ENCODE measurements at regions not wholly inside any gene's neighbourhood (a gene's known extent, or its start where the extent isn't known, plus 50 kb on each side); places are given as distances from the start of the nearest gene placed in this dataset.

DNA sequence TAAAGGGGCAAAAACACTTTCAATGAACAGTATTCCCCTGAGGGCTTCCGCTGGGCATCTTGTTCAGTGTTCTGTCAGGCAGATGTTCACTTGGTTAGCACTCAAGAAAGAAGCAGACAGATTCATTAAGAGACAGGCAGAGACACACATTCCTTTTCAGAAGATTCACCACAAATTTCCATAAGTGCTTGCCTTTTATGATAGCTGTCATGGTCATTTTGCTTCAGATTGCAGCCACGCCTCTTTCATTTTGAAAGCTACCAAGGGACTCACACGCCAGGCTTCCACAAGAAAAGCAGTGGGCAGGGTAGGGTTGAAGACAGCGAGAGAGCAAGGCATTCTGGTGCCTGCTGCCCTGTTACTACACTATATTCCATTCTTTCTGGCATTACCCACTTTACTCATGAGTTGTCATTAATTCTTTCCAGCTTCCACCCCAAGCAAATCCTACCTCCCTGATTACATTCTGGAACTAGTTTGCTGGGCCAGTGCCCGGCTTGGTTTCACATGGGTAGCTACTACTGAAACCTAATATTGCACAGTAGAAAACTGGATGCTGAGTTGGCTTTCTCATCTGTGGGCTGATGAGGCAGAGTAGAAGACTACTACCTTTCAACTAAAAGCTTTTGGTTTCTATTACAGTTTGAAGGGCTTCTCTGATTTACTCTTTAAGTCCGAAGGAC, 91.2 kb upstream of the COL24A1 start:
- no peak for TF ChIP-seq RBM39 (optimal IDR thresholded peaks at IDR 0.05; ENCODE audit: low read depth, low read length)
- no peak for TF ChIP-seq MAFG (tag; conservative IDR thresholded peaks at IDR 0.05)
- TF ChIP-seq POLR2A (conservative IDR thresholded peaks at IDR 0.05), result no peak
- no peak for TF ChIP-seq RAD21 (CRISPR knock-in tag; conservative IDR thresholded peaks at IDR 0.05 in 1 of 2, IDR thresholded peaks at IDR 0.05 in 1 of 2)
- TF ChIP-seq, protein P1, sequence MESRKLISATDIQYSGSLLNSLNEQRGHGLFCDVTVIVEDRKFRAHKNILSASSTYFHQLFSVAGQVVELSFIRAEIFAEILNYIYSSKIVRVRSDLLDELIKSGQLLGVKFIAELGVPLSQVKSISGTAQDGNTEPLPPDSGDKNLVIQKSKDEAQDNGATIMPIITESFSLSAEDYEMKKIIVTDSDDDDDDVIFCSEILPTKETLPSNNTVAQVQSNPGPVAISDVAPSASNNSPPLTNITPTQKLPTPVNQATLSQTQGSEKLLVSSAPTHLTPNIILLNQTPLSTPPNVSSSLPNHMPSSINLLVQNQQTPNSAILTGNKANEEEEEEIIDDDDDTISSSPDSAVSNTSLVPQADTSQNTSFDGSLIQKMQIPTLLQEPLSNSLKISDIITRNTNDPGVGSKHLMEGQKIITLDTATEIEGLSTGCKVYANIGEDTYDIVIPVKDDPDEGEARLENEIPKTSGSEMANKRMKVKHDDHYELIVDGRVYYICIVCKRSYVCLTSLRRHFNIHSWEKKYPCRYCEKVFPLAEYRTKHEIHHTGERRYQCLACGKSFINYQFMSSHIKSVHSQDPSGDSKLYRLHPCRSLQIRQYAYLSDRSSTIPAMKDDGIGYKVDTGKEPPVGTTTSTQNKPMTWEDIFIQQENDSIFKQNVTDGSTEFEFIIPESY (CRISPR knock-in tag; IDR thresholded peaks at IDR 0.05), result no peak
